Right kidney (tissue), 1 donor: ENCODE measurements at regions not wholly inside any gene's neighbourhood (a gene's known extent, or its start where the extent isn't known, plus 50 kb on each side); places are given as distances from the start of the nearest gene placed in this dataset.

Source experiments
- DNase-seq: peaks from one replicate; pipeline ENCODE4 v3.0.0-alpha.2; 2016

- no peak for DNase-seq
Observed at GRCh38 chr17:77501751-77502625, 361.2 kb downstream of the SEC14L1 start.

- no peak for DNase-seq
Observed at GRCh38 chr17:77502626-77503292, 362.0 kb downstream of the SEC14L1 start.

- DNase-seq = no peak
Observed at GRCh38 chr17:77503293-77503655, 362.5 kb downstream of the SEC14L1 start.

GRCh38 chr17:77503916-77504651 lies 363.3 kb downstream of the SEC14L1 start:
- DNase-seq = no peak

- DNase-seq = no peak
Observed at GRCh38 chr17:77504652-77505155, 363.9 kb downstream of the SEC14L1 start.

- no peak for DNase-seq
Observed at GRCh38 chr17:77505181-77505639, 364.4 kb downstream of the SEC14L1 start.

- DNase-seq = no peak
Observed at GRCh38 chr17:77506371-77506991, 365.7 kb downstream of the SEC14L1 start.

- no peak for DNase-seq
Observed at GRCh38 chr17:77507111-77507885, 366.5 kb downstream of the SEC14L1 start.

GRCh38 chr17:77508047-77508715 lies 367.4 kb downstream of the SEC14L1 start:
- no peak for DNase-seq

GRCh38 chr17:77509089-77509488 lies 368.3 kb downstream of the SEC14L1 start:
- no peak for DNase-seq

GRCh38 chr17:77509599-77509998 lies 368.8 kb downstream of the SEC14L1 start:
- DNase-seq = no peak

- no peak for DNase-seq
Observed at GRCh38 chr17:77510133-77510796, 369.5 kb downstream of the SEC14L1 start.

- DNase-seq = no peak
Observed at GRCh38 chr17:77511514-77512061, 370.8 kb downstream of the SEC14L1 start.

- DNase-seq = no peak
Observed at GRCh38 chr17:77512062-77512946, 371.5 kb downstream of the SEC14L1 start.

GRCh38 chr17:77513045-77513444 lies 372.3 kb downstream of the SEC14L1 start:
- DNase-seq = no peak

GRCh38 chr17:77515227-77515626 lies 374.5 kb downstream of the SEC14L1 start:
- no peak for DNase-seq

- no peak for DNase-seq
Observed at GRCh38 chr17:77516902-77517301, 376.1 kb downstream of the SEC14L1 start.

- DNase-seq = no peak
Observed at GRCh38 chr17:77521076-77521475, 380.3 kb downstream of the SEC14L1 start.

GRCh38 chr17:77523540-77523939 lies 382.8 kb downstream of the SEC14L1 start:
- DNase-seq = no peak
